ENCODE measurements at regions not wholly inside any gene's neighbourhood (a gene's known extent, or its start where the extent isn't known, plus 50 kb on each side); places are given as distances from the start of the nearest gene placed in this dataset.

DNA sequence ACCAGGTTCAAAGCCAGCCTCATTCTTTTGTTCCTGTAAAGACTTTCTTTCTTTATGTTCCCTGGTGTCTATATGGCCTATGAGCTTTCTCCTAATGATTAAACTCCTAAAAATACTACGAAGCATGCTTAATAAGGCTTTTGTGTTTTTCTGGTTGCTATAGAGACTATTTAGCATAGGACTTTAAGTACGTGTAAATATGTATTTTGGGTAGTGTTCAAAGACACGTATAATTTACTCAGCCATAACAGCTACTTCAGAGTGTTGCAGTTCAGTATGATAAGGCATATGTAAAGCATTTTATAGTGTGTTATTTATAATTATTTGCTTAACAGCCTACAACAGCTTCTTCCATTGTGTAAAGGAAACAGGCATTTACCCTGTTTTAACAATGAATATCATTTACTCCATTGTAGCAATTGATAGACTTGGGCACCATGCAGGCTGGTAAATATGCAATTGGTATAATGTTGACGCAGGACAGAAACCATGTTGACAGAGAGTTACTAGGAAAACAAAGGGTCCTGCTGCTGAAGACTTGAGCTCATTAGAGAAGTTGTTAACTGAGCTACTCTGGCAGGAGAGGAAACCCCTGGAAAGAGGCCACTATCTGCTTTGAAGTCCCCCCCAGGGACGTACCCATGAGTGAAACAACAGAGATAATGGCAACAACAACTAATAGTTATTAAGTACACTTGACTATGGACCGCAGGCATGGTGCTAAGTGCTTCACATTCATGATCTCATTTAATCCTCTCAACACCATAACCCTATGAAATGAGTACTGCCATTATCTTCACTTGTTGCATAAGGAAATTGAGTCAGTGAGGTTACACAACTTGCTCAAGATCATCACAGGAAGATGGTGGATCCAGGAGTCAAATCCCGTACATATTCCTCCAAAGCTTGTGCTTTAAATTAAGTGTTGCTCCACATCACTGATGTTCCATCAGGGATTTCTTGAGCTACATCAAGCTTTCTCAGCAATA lies 342.2 kb upstream of the DYNLRB2 start:
- H3K36me3 Mint-ChIP-seq (ENCODE audit: low read depth), result no peaks in the 10 kb centered on the region
- CTCF ChIA-PET, result interaction anchor here (1.2 kb wide), 1 partner anchor 16 kb away, joined by 3 read pairs; no protein-coding TSS in a partner anchor

GRCh38 chr16:80197741-80198201 lies 343.0 kb upstream of the DYNLRB2 start:
- H3K4me1 Mint-ChIP-seq, result no peaks in the 10 kb centered on the region
- no peak overlapping the region for H3K4me3 Mint-ChIP-seq
- POLR2A ChIA-PET, result no interaction called here
- H3K9me3 Mint-ChIP-seq, result no peaks in the 10 kb centered on the region
- no peak overlapping the region for H3K27ac Mint-ChIP-seq
- peaks cover 2% of the 10 kb centered on the region for H3K27me3 Mint-ChIP-seq
- H3K36me3 Mint-ChIP-seq (ENCODE audit: low read depth), result no peaks in the 10 kb centered on the region
- CTCF ChIA-PET, result no interaction called here
- DNase-seq, result no peak

More for the DNA sequence above, 342.2 kb upstream of the DYNLRB2 start:
- POLR2A ChIA-PET, result no interaction called here
- H3K4me1 Mint-ChIP-seq, result no peaks in the 10 kb centered on the region
- no peak for DNase-seq
- H3K27ac Mint-ChIP-seq, result no peak overlapping the region
- H3K27me3 Mint-ChIP-seq, result peaks cover 2% of the 10 kb centered on the region
- H3K4me3 Mint-ChIP-seq, result no peak overlapping the region
- H3K9me3 Mint-ChIP-seq, result no peaks in the 10 kb centered on the region

- Mint-ChIP-seq H3K27ac (no peak overlapping the region), H3K4me1 (no peaks in the 10 kb centered on the region), H3K9me3 (no peaks in the 10 kb centered on the region), H3K4me3 (no peak overlapping the region), H3K27me3 (peaks cover 8% of the 10 kb centered on the region), H3K36me3 (ENCODE audit: low read depth) (no peaks in the 10 kb centered on the region)
- ChIA-PET POLR2A (no interaction called here), CTCF (interaction anchor here (0.6 kb wide), 1 partner anchor 70 kb away, joined by 3 read pairs; no protein-coding TSS in a partner anchor)
- no peak for DNase-seq
Measured at GRCh38 chr16:80191928-80192327, 348.9 kb upstream of the DYNLRB2 start.

DNA sequence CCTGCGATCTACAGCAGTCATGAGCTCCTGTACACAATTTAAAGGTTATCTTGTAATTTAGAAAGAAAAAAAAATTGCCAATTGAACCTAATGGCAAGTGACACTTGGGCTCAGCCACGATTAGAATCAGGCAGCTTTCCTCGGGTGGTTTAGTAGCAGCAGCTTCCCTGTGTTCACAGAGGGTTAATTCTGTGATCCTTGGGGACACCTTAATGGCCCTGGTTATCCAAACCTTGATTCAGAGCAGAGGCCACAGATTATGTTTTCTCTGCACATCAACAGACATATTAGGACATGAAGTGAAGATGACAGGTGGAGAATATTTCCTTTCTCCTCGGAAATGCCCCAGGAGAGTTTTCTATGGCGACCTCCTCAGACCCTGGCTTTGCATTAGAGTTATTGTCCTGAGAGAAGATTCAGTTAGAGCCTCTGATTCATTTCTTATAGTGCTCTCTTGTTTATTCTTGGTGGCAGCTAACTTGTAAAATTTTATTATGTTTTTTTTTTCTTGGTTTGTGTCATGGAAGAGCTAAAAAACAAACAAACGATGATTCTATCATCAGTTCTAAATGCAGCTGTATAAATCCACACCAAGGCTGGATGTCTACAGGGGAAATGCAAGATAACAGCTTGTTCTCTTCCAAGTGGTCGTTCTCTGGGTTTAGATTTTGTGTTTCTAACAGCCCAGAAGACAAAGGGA lies 351.2 kb upstream of the DYNLRB2 start:
- no peaks in the 10 kb centered on the region for H3K36me3 Mint-ChIP-seq (ENCODE audit: low read depth)
- H3K4me1 Mint-ChIP-seq, result no peaks in the 10 kb centered on the region

DNA sequence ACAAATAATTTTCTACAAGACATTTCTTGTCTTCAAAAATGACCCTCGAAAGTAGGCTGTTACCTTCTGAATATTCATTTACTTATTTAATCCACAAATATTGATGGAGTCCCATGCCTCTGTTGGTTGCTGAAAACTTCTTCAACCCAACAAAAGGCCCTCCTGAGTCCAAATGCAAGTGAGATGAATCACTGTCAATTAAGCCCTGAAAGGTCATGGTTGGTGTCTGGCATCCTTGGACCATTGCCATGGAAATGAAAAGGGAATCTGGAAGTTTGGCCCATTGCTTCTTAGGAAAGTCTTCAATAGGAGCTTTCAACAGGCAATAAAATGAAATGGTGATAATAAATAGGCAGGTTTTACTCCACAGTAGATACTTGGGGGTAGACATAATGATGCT lies 364.7 kb upstream of the DYNLRB2 start:
- CTCF ChIA-PET, result interaction anchor here (0.7 kb wide), 1 partner anchor 1891 kb away, joined by 4 read pairs; no protein-coding TSS in a partner anchor
- POLR2A ChIA-PET, result no interaction called here
- DNase-seq, result no peak
- Mint-ChIP-seq H3K36me3 (ENCODE audit: low read depth) (no peaks in the 10 kb centered on the region), H3K27ac (no peak overlapping the region), H3K27me3 (peaks cover 5% of the 10 kb centered on the region), H3K4me1 (no peaks in the 10 kb centered on the region), H3K4me3 (no peak overlapping the region), H3K9me3 (no peaks in the 10 kb centered on the region)

More for the DNA sequence above, 351.2 kb upstream of the DYNLRB2 start:
- no peak overlapping the region for H3K4me3 Mint-ChIP-seq
- no peak overlapping the region for H3K27ac Mint-ChIP-seq
- peaks cover 6% of the 10 kb centered on the region for H3K27me3 Mint-ChIP-seq
- CTCF ChIA-PET, result no interaction called here
- H3K9me3 Mint-ChIP-seq, result no peaks in the 10 kb centered on the region
- POLR2A ChIA-PET, result no interaction called here
- no peak for DNase-seq

- H3K36me3 Mint-ChIP-seq (ENCODE audit: low read depth), result no peaks in the 10 kb centered on the region
- POLR2A ChIA-PET, result no interaction called here
- H3K4me1 Mint-ChIP-seq, result no peaks in the 10 kb centered on the region
- no peak overlapping the region for H3K4me3 Mint-ChIP-seq
- no peak for DNase-seq
- no peaks in the 10 kb centered on the region for H3K9me3 Mint-ChIP-seq
- CTCF ChIA-PET, result no interaction called here
- H3K27me3 Mint-ChIP-seq, result peaks cover 2% of the 10 kb centered on the region
- no peak overlapping the region for H3K27ac Mint-ChIP-seq
Measured at GRCh38 chr16:80175011-80175410, 365.8 kb upstream of the DYNLRB2 start.

DNA sequence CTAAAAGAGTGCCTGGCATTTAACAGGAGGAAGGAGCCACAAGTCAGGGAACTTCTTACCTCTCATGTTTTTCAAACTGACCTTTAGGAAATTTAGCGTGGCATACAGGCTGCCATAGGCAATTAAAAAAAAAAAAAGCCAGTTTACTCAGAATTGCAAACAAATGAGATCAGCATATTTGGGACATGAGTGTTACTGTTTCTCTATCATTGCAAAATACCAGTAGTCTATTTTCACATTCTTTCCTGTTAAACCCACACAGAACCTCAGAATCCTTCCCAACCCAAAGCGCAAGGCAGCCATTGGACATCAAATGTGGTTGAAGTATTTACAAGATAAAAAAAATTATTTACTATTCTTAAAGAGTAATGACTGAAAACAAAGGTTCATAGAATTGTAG lies 366.4 kb upstream of the DYNLRB2 start:
- Mint-ChIP-seq H3K4me3 (no peak overlapping the region), H3K27me3 (no peaks in the 10 kb centered on the region), H3K36me3 (ENCODE audit: low read depth) (no peaks in the 10 kb centered on the region), H3K27ac (no peak overlapping the region), H3K4me1 (no peaks in the 10 kb centered on the region), H3K9me3 (no peaks in the 10 kb centered on the region)
- POLR2A ChIA-PET, result no interaction called here
- DNase-seq, result no peak
- CTCF ChIA-PET, result no interaction called here

GRCh38 chr16:80171746-80172145 lies 369.0 kb upstream of the DYNLRB2 start:
- no peaks in the 10 kb centered on the region for H3K36me3 Mint-ChIP-seq (ENCODE audit: low read depth)
- no peaks in the 10 kb centered on the region for H3K4me1 Mint-ChIP-seq
- no peak overlapping the region for H3K4me3 Mint-ChIP-seq
- peaks cover 1% of the 10 kb centered on the region for H3K27me3 Mint-ChIP-seq
- no peaks in the 10 kb centered on the region for H3K9me3 Mint-ChIP-seq
- ChIA-PET POLR2A (no interaction called here), CTCF (no interaction called here)
- H3K27ac Mint-ChIP-seq, result no peak overlapping the region
- DNase-seq, result no peak

DNA sequence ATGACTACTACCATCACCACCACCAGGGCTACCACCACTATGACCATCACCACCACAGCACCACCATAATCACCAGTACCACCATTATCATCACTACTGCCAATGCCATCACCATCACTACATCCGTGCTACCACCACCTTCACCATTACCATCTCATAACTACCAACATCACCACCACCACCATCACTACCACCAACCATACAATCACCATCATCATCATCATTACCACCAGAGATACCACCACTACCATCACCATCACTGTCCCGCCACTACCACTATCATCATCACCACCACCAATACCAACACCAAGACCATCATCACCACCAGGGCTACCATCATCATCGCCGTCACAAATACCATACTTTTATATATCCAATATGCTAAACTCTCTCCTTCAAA lies 369.6 kb upstream of the DYNLRB2 start:
- no peaks in the 10 kb centered on the region for H3K9me3 Mint-ChIP-seq
- no peak overlapping the region for H3K4me3 Mint-ChIP-seq
- H3K27me3 Mint-ChIP-seq, result peaks cover 1% of the 10 kb centered on the region
- DNase-seq, result no peak
- ChIA-PET CTCF (no interaction called here), POLR2A (no interaction called here)
- no peaks in the 10 kb centered on the region for H3K4me1 Mint-ChIP-seq
- no peak overlapping the region for H3K27ac Mint-ChIP-seq
- H3K36me3 Mint-ChIP-seq (ENCODE audit: low read depth), result no peaks in the 10 kb centered on the region

DNA sequence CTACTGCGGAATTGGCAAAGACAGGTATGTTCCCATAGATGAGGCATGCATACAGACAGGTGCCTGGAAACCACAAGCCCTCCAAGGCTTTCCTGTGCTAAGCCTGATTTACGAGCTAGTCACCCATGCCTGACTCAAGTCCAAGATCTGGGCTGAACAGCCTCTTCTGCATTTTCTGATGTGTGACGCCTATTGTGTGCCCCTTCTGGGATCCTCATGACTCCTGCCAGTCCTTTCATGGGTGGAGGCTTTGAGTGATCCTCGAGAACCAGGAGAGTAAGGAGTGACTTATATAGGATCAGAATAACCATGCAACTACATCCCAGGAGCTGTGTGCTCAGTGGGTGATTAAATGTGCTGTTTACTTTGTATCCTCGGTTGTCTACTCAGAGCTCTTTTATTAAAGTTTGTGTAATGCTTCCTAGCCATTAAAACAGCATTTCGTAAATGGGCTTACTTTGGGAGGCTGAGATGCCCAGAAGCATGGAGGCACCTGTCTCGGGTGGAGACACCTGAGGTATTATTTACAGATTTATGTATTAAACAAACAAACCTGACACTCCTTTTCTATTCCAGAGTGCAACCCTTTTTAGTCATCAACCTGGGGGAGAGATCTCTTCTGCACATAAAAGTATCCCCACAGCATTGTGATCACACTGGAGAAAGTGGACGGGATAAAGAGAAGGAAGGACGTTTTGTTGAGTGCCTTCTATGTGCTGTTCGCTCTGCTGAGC lies 373.0 kb upstream of the DYNLRB2 start:
- H3K27me3 Mint-ChIP-seq, result peaks cover 1% of the 10 kb centered on the region
- ChIA-PET CTCF (no interaction called here), POLR2A (no interaction called here)
- H3K27ac Mint-ChIP-seq, result no peak overlapping the region
- no peaks in the 10 kb centered on the region for H3K9me3 Mint-ChIP-seq
- DNase-seq, result no peak
- no peak overlapping the region for H3K4me3 Mint-ChIP-seq
- no peaks in the 10 kb centered on the region for H3K4me1 Mint-ChIP-seq
- no peaks in the 10 kb centered on the region for H3K36me3 Mint-ChIP-seq (ENCODE audit: low read depth)

DNA sequence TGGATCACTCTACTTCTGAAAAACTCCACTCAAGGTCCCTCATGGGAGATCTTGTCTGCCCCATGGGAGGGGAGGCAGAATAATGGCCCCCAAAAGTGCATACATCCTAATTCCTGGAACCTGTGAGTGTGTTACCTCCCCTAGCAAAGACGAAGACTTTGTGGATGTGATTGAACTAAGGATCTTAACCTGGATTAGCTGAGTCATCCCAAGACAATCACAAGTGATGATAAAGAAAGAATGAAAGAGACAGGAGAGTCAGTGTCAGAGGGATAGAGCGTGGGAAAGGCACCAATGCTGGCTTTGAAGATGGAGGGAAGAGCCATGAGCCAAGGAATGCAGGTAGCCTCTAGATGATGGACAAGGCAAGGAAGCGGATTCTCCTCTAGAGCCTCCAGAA lies 374.7 kb upstream of the DYNLRB2 start:
- Mint-ChIP-seq H3K4me1 (no peaks in the 10 kb centered on the region), H3K27ac (no peak overlapping the region), H3K27me3 (peaks cover 1% of the 10 kb centered on the region), H3K36me3 (ENCODE audit: low read depth) (no peaks in the 10 kb centered on the region), H3K9me3 (no peaks in the 10 kb centered on the region), H3K4me3 (no peak overlapping the region)
- CTCF ChIA-PET, result no interaction called here
- POLR2A ChIA-PET, result no interaction called here
- no peak for DNase-seq

- Mint-ChIP-seq H3K27ac (no peak overlapping the region), H3K9me3 (no peaks in the 10 kb centered on the region), H3K4me3 (no peak overlapping the region), H3K27me3 (peaks cover 1% of the 10 kb centered on the region), H3K4me1 (no peaks in the 10 kb centered on the region), H3K36me3 (ENCODE audit: low read depth) (no peaks in the 10 kb centered on the region)
- POLR2A ChIA-PET, result no interaction called here
- CTCF ChIA-PET, result no interaction called here
- no peak for DNase-seq
Measured at GRCh38 chr16:80164966-80165550, 375.7 kb upstream of the DYNLRB2 start.

- Mint-ChIP-seq H3K27ac (no peak overlapping the region), H3K4me1 (no peaks in the 10 kb centered on the region), H3K4me3 (no peak overlapping the region), H3K9me3 (no peaks in the 10 kb centered on the region), H3K27me3 (peaks cover 1% of the 10 kb centered on the region), H3K36me3 (ENCODE audit: low read depth) (no peaks in the 10 kb centered on the region)
- ChIA-PET POLR2A (no interaction called here), CTCF (no interaction called here)
- no peak for DNase-seq
Measured at GRCh38 chr16:80163339-80163738, 377.5 kb upstream of the DYNLRB2 start.
